Karpas-422 (cell line): ENCODE measurements at regions not wholly inside any gene's neighbourhood (a gene's known extent, or its start where the extent isn't known, plus 50 kb on each side); places are given as distances from the start of the nearest gene placed in this dataset.

Source experiments
- DNase-seq: peaks from one replicate; pipeline ENCODE4 v3.0.0-alpha.2; 2015
- H2AFZ ChIP-seq: fragments of 200-600 bp; sonication (generic); 2 replicates; pipeline ENCODE4 v1.6.1; 2014; ENCODE audit warnings: antibody characterized with exemption, low read length, mixed read lengths
- H3K27ac ChIP-seq: fragments of 200-600 bp; sonication (generic); 2 replicates; pipeline ENCODE4 v1.5.1; 2014; ENCODE audit warnings: mild to moderate bottlenecking, low read length, moderate library complexity
- H3K27me3 ChIP-seq: fragments of 200-600 bp; sonication (generic); 2 replicates; pipeline ENCODE4 v1.6.1; 2014; ENCODE audit warnings: low read length, mixed read lengths
- H3K36me3 ChIP-seq: fragments of 200-600 bp; sonication (generic); 2 replicates; pipeline ENCODE4 v1.6.1; 2014; ENCODE audit warnings: low read length, mixed read lengths; ENCODE audit not compliant: insufficient read depth
- H3K4me1 ChIP-seq: fragments of 200-600 bp; sonication (generic); 2 replicates; pipeline ENCODE4 v1.6.1; 2014; ENCODE audit warnings: mild to moderate bottlenecking, low read length, mixed read lengths
- H3K4me2 ChIP-seq: fragments of 200-600 bp; sonication (generic); 2 replicates; pipeline ENCODE4 v1.6.1; 2014; ENCODE audit warnings: low read length, low read depth, mild to moderate bottlenecking; ENCODE audit not compliant: poor library complexity, severe bottlenecking
- H3K4me3 ChIP-seq: fragments of 200-600 bp; sonication (generic); 2 replicates; pipeline ENCODE4 v1.5.1; 2014; ENCODE audit warnings: mild to moderate bottlenecking, antibody characterized with exemption, low read length, mixed read lengths
- H3K79me2 ChIP-seq: fragments of 200-600 bp; sonication (generic); 2 replicates; pipeline ENCODE4 v1.6.1; 2014; ENCODE audit warnings: mild to moderate bottlenecking, low read length, mixed read lengths
- H3K9ac ChIP-seq: fragments of 200-600 bp; sonication (generic); 2 replicates; pipeline ENCODE4 v1.6.0; 2014; ENCODE audit warnings: low read length
- H3K9me2 ChIP-seq: fragments of 200-600 bp; sonication (generic), shearing (Covaris generic); replicated peaks from 2 replicates; pipeline ENCODE4 v1.6.0; 2014; ENCODE audit warnings: mild to moderate bottlenecking, low read length, moderate library complexity; ENCODE audit not compliant: insufficient read depth
- H3K9me3 ChIP-seq: fragments of 300-700, 200-600 bp; sonication (generic); 2 replicates; pipeline ENCODE4 v1.6.1; 2014; ENCODE audit warnings: low read length, mixed read lengths
- H4K20me1 ChIP-seq: fragments of 200-600 bp; sonication (generic); 2 replicates; pipeline ENCODE4 v1.6.1; 2014; ENCODE audit warnings: mild to moderate bottlenecking, antibody characterized with exemption, low read length, low read depth; ENCODE audit not compliant: insufficient read depth

GRCh38 chr11:116130122-116130521, 625.9 kb upstream of the CADM1 start:
- no peak overlapping the region for H3K4me2 ChIP-seq
- no peaks in the 10 kb centered on the region for H3K27me3 ChIP-seq
- H3K27ac ChIP-seq = no peak overlapping the region
- H3K4me1 ChIP-seq = no peaks in the 10 kb centered on the region
- H3K4me3 ChIP-seq = no peak overlapping the region
- H2AFZ ChIP-seq = no peak overlapping the region
- H3K79me2 ChIP-seq = no peaks in the 10 kb centered on the region
- no peak for DNase-seq
- H3K9me3 ChIP-seq = no peaks in the 10 kb centered on the region
- no peaks in the 10 kb centered on the region for H3K36me3 ChIP-seq
- no peaks in the 10 kb centered on the region for H4K20me1 ChIP-seq
- H3K9me2 ChIP-seq = no peaks in the 10 kb centered on the region
- no peak overlapping the region for H3K9ac ChIP-seq

GRCh38 chr11:116129456-116129855, 625.2 kb upstream of the CADM1 start:
- no peaks in the 10 kb centered on the region for H3K4me1 ChIP-seq
- no peak overlapping the region for H3K4me3 ChIP-seq
- no peaks in the 10 kb centered on the region for H3K27me3 ChIP-seq
- no peak overlapping the region for H3K4me2 ChIP-seq
- no peaks in the 10 kb centered on the region for H3K9me3 ChIP-seq
- H3K36me3 ChIP-seq = no peaks in the 10 kb centered on the region
- no peak overlapping the region for H2AFZ ChIP-seq
- H3K79me2 ChIP-seq = no peaks in the 10 kb centered on the region
- H3K9ac ChIP-seq = no peak overlapping the region
- no peaks in the 10 kb centered on the region for H3K9me2 ChIP-seq
- H4K20me1 ChIP-seq = no peaks in the 10 kb centered on the region
- H3K27ac ChIP-seq = no peak overlapping the region
- no peak for DNase-seq

- no peaks in the 10 kb centered on the region for H3K36me3 ChIP-seq
- H3K4me3 ChIP-seq = no peak overlapping the region
- no peak overlapping the region for H3K9ac ChIP-seq
- no peaks in the 10 kb centered on the region for H3K27me3 ChIP-seq
- no peak overlapping the region for H2AFZ ChIP-seq
- H3K4me2 ChIP-seq = no peak overlapping the region
- no peaks in the 10 kb centered on the region for H3K4me1 ChIP-seq
- H3K27ac ChIP-seq = no peak overlapping the region
- no peaks in the 10 kb centered on the region for H4K20me1 ChIP-seq
- no peak for DNase-seq
- H3K9me3 ChIP-seq = no peaks in the 10 kb centered on the region
- H3K9me2 ChIP-seq = no peaks in the 10 kb centered on the region
- no peaks in the 10 kb centered on the region for H3K79me2 ChIP-seq
These were observed 622.3 kb upstream of the CADM1 start for GRCh38 chr11:116126562-116126961.

- no peaks in the 10 kb centered on the region for H3K4me1 ChIP-seq
- H3K4me3 ChIP-seq = no peak overlapping the region
- H3K79me2 ChIP-seq = no peaks in the 10 kb centered on the region
- no peak overlapping the region for H2AFZ ChIP-seq
- no peaks in the 10 kb centered on the region for H3K27me3 ChIP-seq
- H3K27ac ChIP-seq = no peak overlapping the region
- H3K9ac ChIP-seq = no peak overlapping the region
- no peaks in the 10 kb centered on the region for H3K9me2 ChIP-seq
- no peaks in the 10 kb centered on the region for H3K9me3 ChIP-seq
- H4K20me1 ChIP-seq = no peaks in the 10 kb centered on the region
- H3K4me2 ChIP-seq = no peak overlapping the region
- DNase-seq = no peak
- no peaks in the 10 kb centered on the region for H3K36me3 ChIP-seq
These were observed 620.9 kb upstream of the CADM1 start for GRCh38 chr11:116124922-116125714.

GRCh38 chr11:116123739-116124138, 619.5 kb upstream of the CADM1 start:
- Histone ChIP-seq H3K9ac (no peak overlapping the region), H3K36me3 (no peaks in the 10 kb centered on the region), H3K4me1 (no peaks in the 10 kb centered on the region), H3K27me3 (no peaks in the 10 kb centered on the region), H3K4me3 (no peak overlapping the region), H4K20me1 (no peaks in the 10 kb centered on the region), H3K27ac (no peak overlapping the region), H2AFZ (no peak overlapping the region), H3K9me2 (no peaks in the 10 kb centered on the region), H3K4me2 (no peak overlapping the region), H3K79me2 (no peaks in the 10 kb centered on the region), H3K9me3 (no peaks in the 10 kb centered on the region)
- DNase-seq = no peak

- Histone ChIP-seq H3K4me3 (no peak overlapping the region), H3K27me3 (no peaks in the 10 kb centered on the region), H3K9me2 (no peaks in the 10 kb centered on the region), H3K9me3 (no peaks in the 10 kb centered on the region), H3K36me3 (no peaks in the 10 kb centered on the region), H4K20me1 (no peaks in the 10 kb centered on the region), H3K9ac (no peak overlapping the region), H3K27ac (no peak overlapping the region), H3K79me2 (no peaks in the 10 kb centered on the region), H3K4me1 (no peaks in the 10 kb centered on the region), H2AFZ (no peak overlapping the region), H3K4me2 (no peak overlapping the region)
- DNase-seq = no peak
These were observed 618.7 kb upstream of the CADM1 start for GRCh38 chr11:116122697-116123472.

GRCh38 chr11:116119158-116119557, 614.9 kb upstream of the CADM1 start:
- Histone ChIP-seq H2AFZ (no peak overlapping the region), H3K27me3 (no peaks in the 10 kb centered on the region), H3K9me3 (no peaks in the 10 kb centered on the region), H4K20me1 (no peaks in the 10 kb centered on the region), H3K27ac (no peak overlapping the region), H3K4me2 (no peak overlapping the region), H3K4me1 (no peaks in the 10 kb centered on the region), H3K79me2 (no peaks in the 10 kb centered on the region), H3K4me3 (no peak overlapping the region), H3K9me2 (no peaks in the 10 kb centered on the region), H3K36me3 (no peaks in the 10 kb centered on the region), H3K9ac (no peak overlapping the region)
- DNase-seq = no peak

GRCh38 chr11:116118138-116118470, 613.9 kb upstream of the CADM1 start:
- H3K9ac ChIP-seq = no peak overlapping the region
- H3K79me2 ChIP-seq = no peaks in the 10 kb centered on the region
- no peaks in the 10 kb centered on the region for H4K20me1 ChIP-seq
- DNase-seq = no peak
- H3K4me2 ChIP-seq = no peak overlapping the region
- no peaks in the 10 kb centered on the region for H3K4me1 ChIP-seq
- no peaks in the 10 kb centered on the region for H3K27me3 ChIP-seq
- H3K9me3 ChIP-seq = no peaks in the 10 kb centered on the region
- no peak overlapping the region for H3K27ac ChIP-seq
- no peak overlapping the region for H2AFZ ChIP-seq
- no peaks in the 10 kb centered on the region for H3K36me3 ChIP-seq
- no peak overlapping the region for H3K4me3 ChIP-seq
- H3K9me2 ChIP-seq = no peaks in the 10 kb centered on the region
